Nephron (organoid): ENCODE measurements at regions not wholly inside any gene's neighbourhood (a gene's known extent, or its start where the extent isn't known, plus 50 kb on each side); places are given as distances from the start of the nearest gene placed in this dataset.

Experiments
- H3K27ac Mint-ChIP-seq, 3 experiments: 2 replicates each; pipeline ENCODE4 v1.8.0; 2020; ENCODE audit warnings: mixed read lengths in 3 of 3, mild to moderate bottlenecking in 2 of 3, moderate library complexity in 1 of 3
- H3K27me3 Mint-ChIP-seq: 2 replicates; pipeline ENCODE4 v1.8.0; 2021; ENCODE audit warnings: low read depth, mild to moderate bottlenecking, moderate library complexity, mixed read lengths
- H3K36me3 Mint-ChIP-seq: 2 replicates; pipeline ENCODE4 v1.8.0; 2020; ENCODE audit warnings: low read depth, mixed read lengths
- H3K4me1 Mint-ChIP-seq: 2 replicates; pipeline ENCODE4 v1.8.0; 2020; ENCODE audit warnings: mixed read lengths
- H3K4me3 Mint-ChIP-seq, 3 experiments: 2 replicates each; pipeline ENCODE4 v1.8.0; 2020; ENCODE audit warnings: mild to moderate bottlenecking in 3 of 3, mixed read lengths in 3 of 3, moderate library complexity in 2 of 3
- H3K9me3 Mint-ChIP-seq: 2 replicates; pipeline ENCODE4 v1.8.0; 2020; ENCODE audit warnings: mixed read lengths
- CTCF ChIP-seq, 3 experiments: fragments of 200-600 bp; sonication (generic); IDR thresholded peaks; one replicate each; pipeline ENCODE4 v1.5.0; 2021; ENCODE audit warnings: antibody characterized with exemption in 3 of 3; ENCODE audit not compliant: unreplicated experiment in 3 of 3

DNA sequence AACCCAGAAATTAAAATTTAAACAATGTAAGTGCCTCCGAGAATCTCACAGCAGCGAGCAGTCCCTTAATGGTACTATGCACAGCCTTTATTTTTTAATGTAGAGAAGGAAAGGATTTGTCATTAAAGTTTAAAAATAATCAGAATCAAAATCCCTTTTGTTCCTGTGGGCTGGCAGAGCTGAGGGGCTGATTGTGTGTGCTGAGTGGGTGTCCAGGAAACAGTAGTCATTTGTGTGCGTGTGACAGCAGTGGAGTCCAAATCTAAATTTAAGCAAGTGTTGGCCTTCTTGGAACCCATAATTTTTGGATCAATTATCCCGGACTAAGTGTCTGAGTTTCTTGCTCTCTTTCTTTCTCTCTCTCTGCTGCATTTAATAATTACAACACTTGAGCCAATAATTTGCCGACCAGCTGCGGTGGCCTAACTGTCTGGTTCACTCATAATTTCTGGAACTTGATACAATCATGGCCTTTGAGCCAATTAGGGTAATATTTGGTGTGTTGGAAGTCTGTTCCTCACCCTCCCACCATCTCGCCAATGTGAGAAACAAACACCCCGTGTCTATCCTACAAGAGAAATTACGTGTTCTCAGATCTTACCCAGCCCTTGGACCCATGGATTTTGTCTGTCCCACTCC, 528.0 kb downstream of the SOX6 start:
- H3K4me1 Mint-ChIP-seq: peaks cover 45% of the 10 kb centered on the region
- H3K9me3 Mint-ChIP-seq: peaks cover 3% of the 10 kb centered on the region
- TF ChIP-seq CTCF (IDR thresholded peaks at IDR 0.05; ENCODE audit: unreplicated experiment in 3 of 3): no peak
- H3K4me3 Mint-ChIP-seq: no peak overlapping the region
- peak overlapping the region; percentile 2 to 53 (median 40) for H3K27ac Mint-ChIP-seq
- no peaks in the 10 kb centered on the region for H3K36me3 Mint-ChIP-seq
- H3K27me3 Mint-ChIP-seq: peaks cover 3% of the 10 kb centered on the region

DNA sequence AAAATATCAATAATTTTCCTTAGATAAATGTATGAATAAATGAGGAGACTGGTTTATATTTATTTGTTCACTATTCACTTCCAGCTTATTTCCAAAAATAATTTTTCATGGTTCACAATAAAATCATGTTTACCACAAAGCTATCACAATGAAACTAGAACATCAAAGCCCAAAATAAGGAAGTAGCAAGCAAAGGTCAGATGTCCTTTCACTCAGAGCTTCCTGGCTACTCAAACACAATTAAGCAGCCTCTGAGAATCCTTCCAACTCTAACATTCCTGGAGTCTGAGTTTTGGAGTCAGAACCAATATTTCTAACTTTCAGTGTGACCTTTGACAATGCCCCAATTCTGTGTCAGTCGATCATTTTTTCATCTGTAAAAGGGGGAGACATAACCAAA, 527.0 kb downstream of the SOX6 start:
- no peak for TF ChIP-seq CTCF (IDR thresholded peaks at IDR 0.05; ENCODE audit: unreplicated experiment in 3 of 3)
- peaks cover 3% of the 10 kb centered on the region for H3K9me3 Mint-ChIP-seq
- no peak overlapping the region for H3K27ac Mint-ChIP-seq
- no peaks in the 10 kb centered on the region for H3K36me3 Mint-ChIP-seq
- no peak overlapping the region for H3K4me3 Mint-ChIP-seq
- peaks cover 3% of the 10 kb centered on the region for H3K27me3 Mint-ChIP-seq
- H3K4me1 Mint-ChIP-seq: peaks cover 45% of the 10 kb centered on the region

GRCh38 chr11:15830741-15831428, 525.5 kb downstream of the SOX6 start:
- Mint-ChIP-seq H3K36me3 (no peaks in the 10 kb centered on the region), H3K27me3 (peaks cover 3% of the 10 kb centered on the region), H3K4me1 (peaks cover 45% of the 10 kb centered on the region), H3K9me3 (peaks cover 3% of the 10 kb centered on the region), H3K27ac (no peak overlapping the region), H3K4me3 (no peak overlapping the region)
- TF ChIP-seq CTCF (IDR thresholded peaks at IDR 0.05; ENCODE audit: unreplicated experiment in 3 of 3): no peak

DNA sequence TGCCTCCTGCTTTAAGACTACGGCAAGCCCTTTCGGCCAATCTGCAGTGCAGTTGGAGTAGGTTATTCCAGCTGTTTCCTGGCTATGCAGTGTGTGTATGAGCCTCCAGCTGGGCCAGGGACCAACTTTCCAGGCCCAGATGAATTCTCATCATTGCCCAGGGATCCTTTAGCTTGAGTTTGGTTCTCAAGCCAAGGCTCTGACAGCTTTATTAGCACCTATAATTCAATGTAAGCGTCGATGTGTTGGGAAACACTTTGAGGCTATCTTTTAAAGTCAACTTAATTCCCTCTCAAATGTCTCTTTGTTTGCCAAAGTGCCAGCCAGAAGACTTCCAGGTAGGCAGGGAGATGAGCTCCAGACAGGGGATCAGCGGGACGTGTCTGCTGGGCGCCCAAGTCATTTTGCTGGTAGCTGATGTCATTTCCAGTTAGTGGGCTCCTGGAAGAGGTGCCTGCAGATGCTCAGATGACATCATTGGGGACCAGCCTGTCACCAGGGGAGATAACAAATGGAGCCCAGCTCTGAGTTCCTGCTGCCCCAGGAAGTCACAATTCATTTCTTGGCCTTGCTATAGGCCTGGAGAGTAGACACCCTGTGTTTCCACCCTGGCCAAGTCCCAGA, 520.4 kb downstream of the SOX6 start:
- no peak overlapping the region for H3K4me3 Mint-ChIP-seq
- H3K9me3 Mint-ChIP-seq: no peaks in the 10 kb centered on the region
- no peaks in the 10 kb centered on the region for H3K27me3 Mint-ChIP-seq
- H3K4me1 Mint-ChIP-seq: peaks cover 11% of the 10 kb centered on the region
- H3K36me3 Mint-ChIP-seq: no peaks in the 10 kb centered on the region
- TF ChIP-seq CTCF (IDR thresholded peaks at IDR 0.05; ENCODE audit: unreplicated experiment in 3 of 3): no peak
- H3K27ac Mint-ChIP-seq: no peak overlapping the region

GRCh38 chr11:15836795-15837194, 519.6 kb downstream of the SOX6 start:
- peaks cover 11% of the 10 kb centered on the region for H3K4me1 Mint-ChIP-seq
- no peak for TF ChIP-seq CTCF (IDR thresholded peaks at IDR 0.05; ENCODE audit: unreplicated experiment in 3 of 3)
- no peaks in the 10 kb centered on the region for H3K36me3 Mint-ChIP-seq
- H3K4me3 Mint-ChIP-seq: no peak overlapping the region
- H3K27me3 Mint-ChIP-seq: no peaks in the 10 kb centered on the region
- H3K27ac Mint-ChIP-seq: no peak overlapping the region
- H3K9me3 Mint-ChIP-seq: no peaks in the 10 kb centered on the region
